HCT116 (cell line): ENCODE measurements at regions not wholly inside any gene's neighbourhood (a gene's known extent, or its start where the extent isn't known, plus 50 kb on each side); places are given as distances from the start of the nearest gene placed in this dataset.

ENCODE experiments used
- ATAC-seq: fragments of 200-7000 bp; cut with Tn5 transposase; 2 replicates; pipeline ENCODE4 v1.9.1; 2020; ENCODE audit warnings: mild to moderate bottlenecking, moderate library complexity
- BruUV-seq: library from RNA; stranded (reverse); fragments of 400-500 nt; replicated peaks from 2 replicates; lab custom pipeline; 2021; lab: Mats Ljungman, UMichigan
- CTCF ChIA-PET: fragments of 300-600 bp; sonication (Branson Sonifier 250); formaldehyde crosslinking; loops from one replicate; lab custom pipeline; 2021; ENCODE audit warnings: antibody characterized with exemption; lab: Charles Lee
- POLR2A ChIA-PET: fragments of 300-600, 350-600 bp; sonication (Branson Sonifier 250); formaldehyde crosslinking; loops from one replicate; lab custom pipeline; 2021; ENCODE audit warnings: antibody characterized with exemption; lab: Charles Lee
- RAD21 ChIA-PET, 2 experiments: fragments of 300-600 bp; sonication (Branson Sonifier 250); formaldehyde crosslinking; loops; one replicate each; lab custom pipeline; 2023; ENCODE audit warnings: low total read pairs in 2 of 2; ENCODE audit not compliant: uncharacterized antibody in 2 of 2, unreplicated experiment in 2 of 2, low non-redundant PET in 1 of 2; lab: Charles Lee
- DNase-seq: peaks from one replicate; pipeline ENCODE4 v3.0.0-alpha.2; 2010; ENCODE audit warnings: low read depth, low spot score
- H2AFZ ChIP-seq: fragments of 200-600 bp; shearing (Covaris generic), sonication (generic); 2 replicates; pipeline ENCODE4 v1.6.1; 2017; ENCODE audit warnings: low read depth, mixed run types, mixed read lengths, antibody characterized with exemption, low read length; ENCODE audit not compliant: poor library complexity, severe bottlenecking
- H3K27ac ChIP-seq: 2 replicates; pipeline ENCODE4 v1.5.1; 2012; ENCODE audit warnings: low read depth, low read length
- H3K27me3 ChIP-seq: fragments of 200-600 bp; sonication (generic); 2 replicates; pipeline ENCODE4 v1.6.1; 2016; ENCODE audit warnings: mixed run types, low read length, mixed read lengths; ENCODE audit not compliant: insufficient read depth
- H3K36me3 ChIP-seq, 2 experiments: fragments of 200-500 bp in 1 of 2; fragments of 200-600 bp in 1 of 2; sonication (Bioruptor generic) in 1 of 2; sonication (generic) in 1 of 2; 2 replicates each; pipeline versions ENCODE4 v1.5.1 to v1.6.1; 2014 to 2016; ENCODE audit warnings: low read length in 2 of 2, inconsistent platforms in 1 of 2, mixed read lengths in 1 of 2, mixed run types in 1 of 2; ENCODE audit not compliant: insufficient read depth in 2 of 2, control insufficient read depth in 1 of 2
- H3K4me1 ChIP-seq, 2 experiments: fragments of 200-600 bp in 1 of 2; sonication (generic) in 1 of 2; 2 replicates each; pipeline versions ENCODE4 v1.5.1 to v1.6.1; 2012 to 2017; ENCODE audit warnings: low read length in 2 of 2, inconsistent platforms in 1 of 2, mild to moderate bottlenecking in 1 of 2, mixed read lengths in 1 of 2, mixed run types in 1 of 2, moderate library complexity in 1 of 2; ENCODE audit not compliant: insufficient read depth in 2 of 2, control insufficient read depth in 1 of 2
- H3K4me2 ChIP-seq: fragments of 200-600 bp; sonication (generic); 2 replicates; pipeline ENCODE4 v1.6.1; 2017; ENCODE audit warnings: mixed run types, low read length, mixed read lengths
- H3K4me3 ChIP-seq, 2 experiments: fragments of 200-600 bp in 1 of 2; sonication (generic) in 1 of 2; replicated peaks in 1 of 2; 2 replicates each; pipeline ENCODE4 v1.5.1; 2011 to 2016; ENCODE audit warnings: low read length in 2 of 2, control low read depth in 1 of 2, low read depth in 1 of 2, mild to moderate bottlenecking in 1 of 2, mixed read lengths in 1 of 2, mixed run types in 1 of 2
- H3K79me2 ChIP-seq: fragments of 200-600 bp; sonication (generic); 2 replicates; pipeline ENCODE4 v1.6.1; 2017; ENCODE audit warnings: mild to moderate bottlenecking, mixed run types, low read length, moderate library complexity, mixed read lengths; ENCODE audit not compliant: insufficient read depth
- H3K9ac ChIP-seq: fragments of 200-600 bp; sonication (generic); 2 replicates; pipeline ENCODE4 v1.6.1; 2016; ENCODE audit warnings: low read length, mixed read lengths
- H3K9me2 ChIP-seq: fragments of 200-600 bp; sonication (generic), shearing (Covaris generic); 2 replicates; pipeline ENCODE4 v1.6.1; 2017; ENCODE audit warnings: mixed run types, mild to moderate bottlenecking, moderate library complexity; ENCODE audit not compliant: insufficient read depth
- H3K9me3 ChIP-seq, 2 experiments: fragments of 200-500 bp in 1 of 2; fragments of 200-600 bp in 1 of 2; sonication (Bioruptor generic) in 1 of 2; sonication (generic) in 1 of 2; 2 replicates each; pipeline ENCODE4 v1.6.1; 2014 to 2017; ENCODE audit warnings: low read length in 2 of 2, mixed read lengths in 2 of 2, inconsistent platforms in 1 of 2, low read depth in 1 of 2, mild to moderate bottlenecking in 1 of 2, mixed run types in 1 of 2, moderate library complexity in 1 of 2; ENCODE audit not compliant: control insufficient read depth in 1 of 2, insufficient read depth in 1 of 2
- H4K20me1 ChIP-seq: fragments of 200-600 bp; sonication (generic), shearing (Covaris generic); 2 replicates; pipeline ENCODE4 v1.6.1; 2017; ENCODE audit warnings: mixed run types, mild to moderate bottlenecking, moderate library complexity; ENCODE audit not compliant: insufficient read depth
- CBX3 ChIP-seq: IDR thresholded peaks from 2 replicates; pipeline ENCODE4 v1.6.1; 2012; ENCODE audit warnings: low read depth
- CEBPB ChIP-seq: IDR thresholded peaks from 2 replicates; pipeline ENCODE4 v1.6.1; 2012; ENCODE audit warnings: low read depth
- EGR1 ChIP-seq: IDR thresholded peaks from 2 replicates; pipeline ENCODE4 v1.6.1; 2012; ENCODE audit warnings: low read depth
- ELF1 ChIP-seq: IDR thresholded peaks from 2 replicates; pipeline ENCODE4 v1.6.1; 2012; ENCODE audit warnings: low read depth, borderline replicate concordance
- EZH2 ChIP-seq: fragments of 200-600 bp; sonication (generic); IDR thresholded peaks from 2 replicates; pipeline ENCODE4 v1.6.1; 2017; ENCODE audit warnings: antibody characterized with exemption, mixed run types
- EZH2phosphoT487 ChIP-seq: fragments of 200-600 bp; IDR thresholded peaks from 2 replicates; pipeline ENCODE4 v1.6.1; 2018; ENCODE audit warnings: antibody characterized with exemption, borderline replicate concordance
- FOSL1 ChIP-seq: IDR thresholded peaks from 2 replicates; pipeline ENCODE4 v1.6.1; 2012; ENCODE audit warnings: low read depth
- JUND ChIP-seq: IDR thresholded peaks from 2 replicates; pipeline ENCODE4 v1.6.1; 2012
- POLR2A ChIP-seq: IDR thresholded peaks from 2 replicates; pipeline ENCODE4 v1.7.0; 2011; ENCODE audit warnings: borderline replicate concordance; ENCODE audit not compliant: insufficient read depth, insufficient read length; ENCODE audit errors: extremely low read depth
- RAD21 ChIP-seq: IDR thresholded peaks from 2 replicates; pipeline ENCODE4 v1.6.1; 2012; ENCODE audit warnings: low read depth, mild to moderate bottlenecking
- SIN3A ChIP-seq: IDR thresholded peaks from 2 replicates; pipeline ENCODE4 v1.6.1; 2012; ENCODE audit warnings: low read depth
- SP1 ChIP-seq: IDR thresholded peaks from 2 replicates; pipeline ENCODE4 v1.6.1; 2012; ENCODE audit warnings: low read depth
- SRF ChIP-seq: IDR thresholded peaks from 2 replicates; pipeline ENCODE4 v1.6.1; 2012; ENCODE audit warnings: low read depth
- TCF7L2 ChIP-seq: IDR thresholded peaks from 2 replicates; pipeline ENCODE4 v1.7.0; 2011; ENCODE audit warnings: borderline replicate concordance, inconsistent platforms; ENCODE audit not compliant: insufficient read depth, insufficient read length; ENCODE audit errors: extremely low read depth
- YY1 ChIP-seq: IDR thresholded peaks from 2 replicates; pipeline ENCODE4 v1.6.1; 2011; ENCODE audit warnings: low read length, low read depth, moderate library complexity, mild to moderate bottlenecking; ENCODE audit not compliant: insufficient replicate concordance; ENCODE audit errors: extremely low read depth
- ZFX ChIP-seq: fragments of 450-650 bp; IDR thresholded peaks from 2 replicates; pipeline ENCODE4 v1.6.1; 2017
- intact Hi-C: fragments of 100-400 bp; cut with micrococcal nuclease; formaldehyde crosslinking; loops from 2 replicates; pipeline ENCODE4 v1.10.0; 2022
- TF ChIP-seq, protein P1 (sequence below), 3 experiments: fragments of 200-600 bp in 1 of 3; sonication (generic) in 1 of 3; IDR thresholded peaks in 2 of 3; conservative IDR thresholded peaks in 1 of 3; 2 replicates each; pipeline ENCODE4 v1.5.1; 2012 to 2017; ENCODE audit warnings: low read depth in 2 of 3, low read length in 2 of 3, antibody characterized with exemption in 1 of 3, borderline replicate concordance in 1 of 3, control low read depth in 1 of 3, mild to moderate bottlenecking in 1 of 3, mixed read lengths in 1 of 3, mixed run types in 1 of 3, moderate library complexity in 1 of 3; ENCODE audit not compliant: insufficient read depth in 1 of 3
- TF ChIP-seq, protein P2 (sequence below): IDR thresholded peaks from 2 replicates; pipeline ENCODE4 v1.6.1; 2012
- TF ChIP-seq, protein P3 (sequence below): IDR thresholded peaks from 2 replicates; pipeline ENCODE4 v1.6.1; 2012; ENCODE audit warnings: low read depth
- TF ChIP-seq, protein P4 (sequence below): IDR thresholded peaks from 2 replicates; pipeline ENCODE4 v1.6.1; 2012

DNA sequence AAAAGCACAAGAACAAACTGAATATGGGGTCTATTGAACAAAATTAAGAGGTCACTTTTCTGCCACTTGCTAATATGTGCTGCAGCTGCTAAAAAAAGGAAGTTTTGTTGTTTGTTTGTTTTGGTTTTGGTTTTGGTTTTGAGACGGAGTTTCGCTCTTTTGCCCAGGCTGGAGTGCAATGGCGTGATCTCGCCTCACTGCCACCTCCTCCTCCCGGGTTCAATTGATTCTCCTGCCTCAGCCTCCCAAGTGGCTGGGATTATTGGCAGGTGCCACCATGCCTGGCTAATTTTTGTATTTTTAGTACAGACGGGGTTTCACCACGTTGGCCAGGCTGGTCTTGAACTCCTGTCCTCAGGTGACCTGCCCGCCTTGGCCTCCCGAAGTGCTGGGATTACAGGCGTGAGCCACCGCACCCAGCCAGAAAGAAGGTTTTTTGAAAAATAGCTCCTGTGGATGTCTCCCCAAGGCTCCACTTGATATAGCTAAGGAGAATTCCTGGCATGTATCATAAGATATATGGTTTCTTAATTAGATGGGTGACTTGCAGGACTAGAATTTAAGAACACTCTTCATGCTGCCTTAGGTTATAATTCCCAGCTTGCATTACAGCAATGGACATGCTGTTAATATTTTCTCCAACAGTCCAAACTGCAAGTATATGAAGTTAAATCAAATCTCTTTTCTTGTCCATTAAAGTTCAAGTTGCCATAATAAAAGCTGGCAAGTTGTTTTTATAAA, 237.6 kb upstream of the AMIGO2 start:
- no peak for DNase-seq
- H3K9ac ChIP-seq, result no peak overlapping the region
- ChIA-PET RAD21 (no interaction called here), CTCF (no interaction called here), POLR2A (no interaction called here)
- ATAC-seq, result no peak
- no peaks in the 10 kb centered on the region for H3K9me2 ChIP-seq
- TF ChIP-seq JUND (no peak), SP1 (no peak), SRF (no peak), SIN3A (no peak), FOSL1 (no peak), CEBPB (no peak), YY1 (no peak), EZH2 (no peak), RAD21 (no peak), EGR1 (no peak), CBX3 (no peak), ELF1 (no peak), EZH2phosphoT487 (no peak), POLR2A (no peak), TCF7L2 (no peak), ZFX (no peak)
- TF ChIP-seq, protein P1, sequence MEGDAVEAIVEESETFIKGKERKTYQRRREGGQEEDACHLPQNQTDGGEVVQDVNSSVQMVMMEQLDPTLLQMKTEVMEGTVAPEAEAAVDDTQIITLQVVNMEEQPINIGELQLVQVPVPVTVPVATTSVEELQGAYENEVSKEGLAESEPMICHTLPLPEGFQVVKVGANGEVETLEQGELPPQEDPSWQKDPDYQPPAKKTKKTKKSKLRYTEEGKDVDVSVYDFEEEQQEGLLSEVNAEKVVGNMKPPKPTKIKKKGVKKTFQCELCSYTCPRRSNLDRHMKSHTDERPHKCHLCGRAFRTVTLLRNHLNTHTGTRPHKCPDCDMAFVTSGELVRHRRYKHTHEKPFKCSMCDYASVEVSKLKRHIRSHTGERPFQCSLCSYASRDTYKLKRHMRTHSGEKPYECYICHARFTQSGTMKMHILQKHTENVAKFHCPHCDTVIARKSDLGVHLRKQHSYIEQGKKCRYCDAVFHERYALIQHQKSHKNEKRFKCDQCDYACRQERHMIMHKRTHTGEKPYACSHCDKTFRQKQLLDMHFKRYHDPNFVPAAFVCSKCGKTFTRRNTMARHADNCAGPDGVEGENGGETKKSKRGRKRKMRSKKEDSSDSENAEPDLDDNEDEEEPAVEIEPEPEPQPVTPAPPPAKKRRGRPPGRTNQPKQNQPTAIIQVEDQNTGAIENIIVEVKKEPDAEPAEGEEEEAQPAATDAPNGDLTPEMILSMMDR (IDR thresholded peaks at IDR 0.05 in 2 of 3, conservative IDR thresholded peaks at IDR 0.05 in 1 of 3; ENCODE audit: borderline replicate concordance in 1 of 3, insufficient read depth in 1 of 3, low read depth in 2 of 3, low read length in 2 of 3), result no peak
- TF ChIP-seq, protein P2, sequence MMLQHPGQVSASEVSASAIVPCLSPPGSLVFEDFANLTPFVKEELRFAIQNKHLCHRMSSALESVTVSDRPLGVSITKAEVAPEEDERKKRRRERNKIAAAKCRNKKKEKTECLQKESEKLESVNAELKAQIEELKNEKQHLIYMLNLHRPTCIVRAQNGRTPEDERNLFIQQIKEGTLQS, result no peak
- TF ChIP-seq, protein P3, sequence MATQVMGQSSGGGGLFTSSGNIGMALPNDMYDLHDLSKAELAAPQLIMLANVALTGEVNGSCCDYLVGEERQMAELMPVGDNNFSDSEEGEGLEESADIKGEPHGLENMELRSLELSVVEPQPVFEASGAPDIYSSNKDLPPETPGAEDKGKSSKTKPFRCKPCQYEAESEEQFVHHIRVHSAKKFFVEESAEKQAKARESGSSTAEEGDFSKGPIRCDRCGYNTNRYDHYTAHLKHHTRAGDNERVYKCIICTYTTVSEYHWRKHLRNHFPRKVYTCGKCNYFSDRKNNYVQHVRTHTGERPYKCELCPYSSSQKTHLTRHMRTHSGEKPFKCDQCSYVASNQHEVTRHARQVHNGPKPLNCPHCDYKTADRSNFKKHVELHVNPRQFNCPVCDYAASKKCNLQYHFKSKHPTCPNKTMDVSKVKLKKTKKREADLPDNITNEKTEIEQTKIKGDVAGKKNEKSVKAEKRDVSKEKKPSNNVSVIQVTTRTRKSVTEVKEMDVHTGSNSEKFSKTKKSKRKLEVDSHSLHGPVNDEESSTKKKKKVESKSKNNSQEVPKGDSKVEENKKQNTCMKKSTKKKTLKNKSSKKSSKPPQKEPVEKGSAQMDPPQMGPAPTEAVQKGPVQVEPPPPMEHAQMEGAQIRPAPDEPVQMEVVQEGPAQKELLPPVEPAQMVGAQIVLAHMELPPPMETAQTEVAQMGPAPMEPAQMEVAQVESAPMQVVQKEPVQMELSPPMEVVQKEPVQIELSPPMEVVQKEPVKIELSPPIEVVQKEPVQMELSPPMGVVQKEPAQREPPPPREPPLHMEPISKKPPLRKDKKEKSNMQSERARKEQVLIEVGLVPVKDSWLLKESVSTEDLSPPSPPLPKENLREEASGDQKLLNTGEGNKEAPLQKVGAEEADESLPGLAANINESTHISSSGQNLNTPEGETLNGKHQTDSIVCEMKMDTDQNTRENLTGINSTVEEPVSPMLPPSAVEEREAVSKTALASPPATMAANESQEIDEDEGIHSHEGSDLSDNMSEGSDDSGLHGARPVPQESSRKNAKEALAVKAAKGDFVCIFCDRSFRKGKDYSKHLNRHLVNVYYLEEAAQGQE, result no peak
- TF ChIP-seq, protein P4, sequence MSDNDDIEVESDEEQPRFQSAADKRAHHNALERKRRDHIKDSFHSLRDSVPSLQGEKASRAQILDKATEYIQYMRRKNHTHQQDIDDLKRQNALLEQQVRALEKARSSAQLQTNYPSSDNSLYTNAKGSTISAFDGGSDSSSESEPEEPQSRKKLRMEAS, result no peak
- no TSS peak for BruUV-seq
- H3K27me3 ChIP-seq, result no peaks in the 10 kb centered on the region
- H4K20me1 ChIP-seq, result no peaks in the 10 kb centered on the region
- H3K27ac ChIP-seq, result no peak overlapping the region
- H3K79me2 ChIP-seq, result no peaks in the 10 kb centered on the region
- H2AFZ ChIP-seq, result no peak overlapping the region
- no peaks in the 10 kb centered on the region for H3K4me1 ChIP-seq
- H3K4me2 ChIP-seq, result no peak overlapping the region
- H3K9me3 ChIP-seq, result no peaks in the 10 kb centered on the region
- H3K36me3 ChIP-seq, result no peaks in the 10 kb centered on the region
- intact Hi-C loops, result no loop called here
- H3K4me3 ChIP-seq, result no peak overlapping the region
